ENCODE measurements at regions not wholly inside any gene's neighbourhood (a gene's known extent, or its start where the extent isn't known, plus 50 kb on each side); places are given as distances from the start of the nearest gene placed in this dataset.

GRCh38 chr15:53033709-53034108, 243.6 kb upstream of the ONECUT1 start:
- TF ChIP-seq CTCF (IDR thresholded peaks at IDR 0.05; ENCODE audit: low read depth, low read length) (no peak), EZH2phosphoT487 (IDR thresholded peaks at IDR 0.05; ENCODE audit: low read depth) (no peak)
